Right ventricle myocardium superior (tissue), 1 donor: ENCODE measurements at regions not wholly inside any gene's neighbourhood (a gene's known extent, or its start where the extent isn't known, plus 50 kb on each side); places are given as distances from the start of the nearest gene placed in this dataset.

Experiments used
- ATAC-seq: fragments of 200-7000 bp; cut with Tn5 transposase; one replicate; pipeline ENCODE4 v1.9.1; 2020; ENCODE audit warnings: mild to moderate bottlenecking; ENCODE audit not compliant: poor library complexity
- DNase-seq: peaks from one replicate; pipeline ENCODE4 v3.0.0-alpha.2; 2020
- intact Hi-C: fragments of 100-400 bp; cut with DNase I; formaldehyde crosslinking; loops from one replicate; pipeline ENCODE4 v1.11.2; 2022
- donor health status: DM: no; HTN: yes; CAD: no; lungs with severe emphysema.

- ATAC-seq (no peak), DNase-seq (no peak)
- intact Hi-C loops: no loop called here
These were observed 296.3 kb upstream of the ZP4 start for GRCh38 chr1:238186887-238187574.

DNA sequence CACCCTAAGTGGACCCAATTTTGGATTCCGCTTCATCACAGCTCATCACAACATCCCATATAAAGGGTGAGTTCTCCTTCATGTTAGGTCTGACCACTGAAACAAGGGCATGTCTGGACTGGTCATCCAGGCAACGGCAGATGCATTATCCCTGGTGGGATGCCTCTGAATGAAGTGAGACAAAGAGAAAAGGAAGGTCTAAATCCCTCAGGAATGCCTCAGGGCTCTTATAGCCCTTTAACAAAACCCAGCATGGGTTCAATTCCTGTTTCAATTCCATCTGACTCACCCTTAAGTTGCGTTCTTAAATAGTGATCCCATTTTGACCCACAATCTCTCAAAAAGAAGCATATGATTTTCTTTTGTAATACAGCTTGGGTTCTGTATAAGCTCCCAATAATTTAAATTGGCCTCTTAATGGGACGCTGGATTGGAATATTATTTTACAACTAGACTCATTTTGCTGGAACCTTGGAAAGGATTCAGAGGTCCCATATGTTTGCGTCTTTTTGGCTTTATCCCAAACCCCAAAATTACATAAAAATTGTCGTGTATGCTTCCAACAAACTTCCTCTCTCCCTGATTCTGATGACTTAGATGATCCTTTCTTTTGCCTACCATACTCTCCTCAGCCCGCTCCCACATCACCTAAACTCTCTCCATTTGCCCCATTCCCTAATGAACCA is 287.4 kb upstream of the ZP4 start:
- ATAC-seq (no peak), DNase-seq (no peak)
- intact Hi-C loops: no loop called here

DNA sequence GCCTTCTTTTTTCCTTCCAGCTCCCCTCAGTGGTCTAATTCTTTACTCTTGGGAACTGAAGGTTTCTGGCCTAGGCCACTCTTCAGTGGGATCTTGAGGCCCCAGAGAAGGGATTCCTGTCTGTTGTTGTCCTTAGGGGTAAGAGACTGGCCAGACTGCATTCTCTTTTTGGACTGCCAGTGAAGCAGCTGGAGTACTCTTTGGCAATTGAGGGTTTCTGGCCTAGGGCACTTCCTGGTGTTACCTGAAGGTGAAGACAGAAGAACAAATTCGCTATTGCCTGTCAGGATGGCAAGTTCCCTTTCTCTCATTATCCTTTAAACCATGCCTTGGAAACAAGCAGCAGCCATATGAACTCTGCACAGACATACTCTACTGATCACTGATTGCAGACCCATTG is 286.6 kb upstream of the ZP4 start:
- intact Hi-C loops: no loop called here
- ATAC-seq: no peak
- no peak for DNase-seq

GRCh38 chr1:238176441-238176840 is 285.7 kb upstream of the ZP4 start:
- ATAC-seq (no peak), DNase-seq (no peak)
- intact Hi-C loops: no loop called here

- ATAC-seq (no peak), DNase-seq (no peak)
- intact Hi-C loops: no loop called here
These were observed 281.3 kb upstream of the ZP4 start for GRCh38 chr1:238171985-238172384.

GRCh38 chr1:238161955-238162354 is 271.2 kb upstream of the ZP4 start:
- no peak for DNase-seq
- no peak for ATAC-seq
- intact Hi-C loops: no loop called here

DNA sequence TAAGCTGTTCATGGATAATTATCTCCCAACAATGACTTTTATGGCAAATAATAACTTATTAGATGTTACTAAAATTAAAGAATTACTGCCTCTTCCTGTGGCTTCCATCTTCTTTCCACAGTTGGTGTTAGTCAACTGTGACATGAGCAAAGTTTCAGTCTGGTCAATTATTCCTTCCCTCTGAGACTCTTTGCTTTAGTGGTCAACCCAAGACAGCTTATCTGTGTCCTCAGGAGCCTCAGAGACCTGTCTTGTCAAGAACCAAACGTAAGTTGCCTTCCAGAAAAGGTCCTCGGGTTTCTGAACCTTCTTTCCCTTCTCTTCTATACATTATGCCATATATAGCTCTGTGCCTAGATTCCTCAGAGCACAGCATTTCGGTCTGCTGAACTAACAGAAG is 263.2 kb upstream of the ZP4 start:
- ATAC-seq (no peak), DNase-seq (no peak)
- intact Hi-C loops: no loop called here

- DNase-seq (no peak), ATAC-seq (no peak)
- intact Hi-C loops: no loop called here
These were observed 262.5 kb upstream of the ZP4 start for GRCh38 chr1:238153253-238153652.

- intact Hi-C loops: no loop called here
- no peak for DNase-seq
- ATAC-seq: no peak
These were observed 261.4 kb upstream of the ZP4 start for GRCh38 chr1:238152119-238152518.

GRCh38 chr1:238143038-238143437 is 252.3 kb upstream of the ZP4 start:
- DNase-seq (no peak), ATAC-seq (no peak)
- intact Hi-C loops: no loop called here

GRCh38 chr1:238141353-238141752 is 250.6 kb upstream of the ZP4 start:
- ATAC-seq (no peak), DNase-seq (no peak)
- intact Hi-C loops: no loop called here

- no peak for ATAC-seq
- intact Hi-C loops: no loop called here
- no peak for DNase-seq
These were observed 249.0 kb upstream of the ZP4 start for GRCh38 chr1:238139713-238140112.

DNA sequence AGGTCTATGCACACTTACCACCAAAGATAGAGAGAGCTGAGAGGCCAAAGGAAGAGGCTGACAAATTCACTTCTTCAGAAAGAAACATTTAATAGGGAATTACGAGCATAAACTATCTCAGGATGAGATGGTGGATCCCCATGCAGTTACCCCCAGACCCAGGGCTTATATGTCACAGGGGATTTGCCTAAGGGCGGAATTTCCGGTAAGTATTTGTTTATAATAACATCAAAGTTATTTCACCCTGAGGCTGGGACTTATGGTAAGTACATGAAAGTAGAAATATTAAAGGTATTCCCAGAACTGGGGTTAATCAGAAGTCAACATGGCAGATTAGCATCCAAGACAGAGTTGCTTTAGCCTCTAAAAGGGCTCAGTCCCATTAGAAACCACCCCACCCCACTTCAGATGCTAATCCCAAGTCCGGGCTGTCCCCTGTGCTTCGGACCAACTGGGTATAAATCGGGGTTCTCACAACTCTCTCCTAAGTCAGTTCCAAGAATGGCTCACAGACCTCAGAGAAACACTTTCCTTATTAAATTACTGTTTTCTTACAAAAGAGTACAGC is 247.4 kb upstream of the ZP4 start:
- intact Hi-C loops: no loop called here
- ATAC-seq (no peak), DNase-seq (no peak)

GRCh38 chr1:238135708-238136664 is 245.3 kb upstream of the ZP4 start:
- ATAC-seq (no peak), DNase-seq (no peak)
- intact Hi-C loops: no loop called here

- DNase-seq: no peak
- ATAC-seq: no peak
- intact Hi-C loops: no loop called here
These were observed 239.0 kb upstream of the ZP4 start for GRCh38 chr1:238129677-238130076.

- intact Hi-C loops: no loop called here
- ATAC-seq (no peak), DNase-seq (no peak)
These were observed 232.5 kb upstream of the ZP4 start for GRCh38 chr1:238123201-238123600.

- intact Hi-C loops: no loop called here
- ATAC-seq (no peak), DNase-seq (no peak)
These were observed 229.1 kb upstream of the ZP4 start for GRCh38 chr1:238119861-238120260.

DNA sequence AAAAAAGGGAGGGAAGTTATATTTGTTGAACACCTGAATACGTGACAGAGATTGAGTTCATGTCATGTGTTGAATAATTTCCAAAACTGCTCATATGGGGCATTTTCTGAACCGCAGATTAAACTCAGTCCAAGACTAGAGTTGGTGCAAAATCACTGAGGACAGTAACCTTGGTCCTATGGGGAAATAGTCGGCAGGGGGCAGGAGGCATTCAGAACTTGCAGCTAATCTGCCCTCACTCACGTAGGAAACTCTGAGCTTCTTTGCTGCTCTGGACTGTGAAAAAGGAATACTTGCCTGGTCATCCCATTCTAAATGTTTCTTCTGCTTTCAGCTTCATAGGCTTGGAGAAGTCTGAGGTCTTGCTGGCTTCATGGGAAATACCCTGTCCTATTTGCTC is 228.3 kb upstream of the ZP4 start:
- intact Hi-C loops: no loop called here
- ATAC-seq (no peak), DNase-seq (no peak)

DNA sequence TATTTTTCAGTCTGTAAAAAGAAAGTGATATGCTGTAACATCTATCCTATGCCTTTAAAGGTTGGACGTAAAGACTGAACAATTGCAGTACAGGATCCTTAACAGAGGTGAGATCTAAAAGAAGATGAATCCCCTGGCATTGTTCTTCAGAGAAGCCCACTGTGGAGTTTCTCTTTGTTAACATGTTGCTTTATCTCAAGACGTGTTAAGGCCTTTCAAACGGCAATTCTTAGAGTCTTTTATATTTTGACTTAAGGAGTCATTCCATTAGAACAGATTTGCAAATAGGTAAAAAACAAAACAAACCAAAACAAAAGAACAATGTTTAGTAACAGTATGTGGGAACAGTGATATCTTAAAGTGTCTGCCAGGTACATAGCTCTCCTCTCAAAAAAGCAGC is 225.1 kb upstream of the ZP4 start:
- intact Hi-C loops: no loop called here
- DNase-seq (no peak), ATAC-seq (no peak)
